ENCODE measurements at regions not wholly inside any gene's neighbourhood (a gene's known extent, or its start where the extent isn't known, plus 50 kb on each side); places are given as distances from the start of the nearest gene placed in this dataset.
"Not testable (repeated sequence)": the region's sequence is repeated elsewhere in the genome, so short reads cannot be mapped to it uniquely, and the experiment has no call there.

GRCh38 chr1:67503974-67504373 is 73.8 kb upstream of the SERBP1 start:
- Histone ChIP-seq H3K4me2 (ENCODE audit: low read length) (no peak overlapping the region), H3K4me1 (ENCODE audit: insufficient read depth, low read length) (no peaks in the 10 kb centered on the region), H3K27me3 (ENCODE audit: low read length) (no peaks in the 10 kb centered on the region), H3F3A (ENCODE audit: low read length, unreplicated experiment) (no peaks in the 10 kb centered on the region), H3K9me3 (ENCODE audit: low read length) (no peaks in the 10 kb centered on the region), H3K4me3 (ENCODE audit: low read length) (no peak overlapping the region), H4K20me1 (ENCODE audit: low read length) (no peaks in the 10 kb centered on the region), H3K36me3 (ENCODE audit: low read depth, low read length) (no peaks in the 10 kb centered on the region), H3K9me2 (replicated peaks; ENCODE audit: low read length) (no peaks in the 10 kb centered on the region), H2AFZ (ENCODE audit: low read length) (no peak overlapping the region), H3K27ac (ENCODE audit: low read length) (no peak overlapping the region), H3K9ac (ENCODE audit: low read length) (no peak overlapping the region), H3K79me2 (ENCODE audit: low read length) (no peaks in the 10 kb centered on the region)
- ChIA-PET CTCF (no interaction called here), POLR2A (ENCODE audit: unreplicated experiment) (no interaction called here)
- BruUV-seq (replicated peaks) = no TSS peak
- intact Hi-C loops (cut with micrococcal nuclease) = loop anchor here (5.0 to 10.0 kb wide), 2 partner anchors 507 to 739 kb away; no protein-coding TSS in a partner anchor
- DNase-seq = no peak
- no peak for ATAC-seq
- TF ChIP-seq CTCF (conservative IDR thresholded peaks at IDR 0.05; ENCODE audit: low read depth, low read length) (no peak), EZH2phosphoT487 (IDR thresholded peaks at IDR 0.05; ENCODE audit: borderline replicate concordance, low read length) (no peak), EZH2 (IDR thresholded peaks at IDR 0.05; ENCODE audit: low read length, unreplicated experiment) (no peak)

GRCh38 chr1:67513392-67514294 is 83.4 kb upstream of the SERBP1 start:
- H3K27me3 ChIP-seq (ENCODE audit: low read length); H4K20me1 ChIP-seq (ENCODE audit: low read length); H3K4me1 ChIP-seq (ENCODE audit: insufficient read depth, low read length); H3K4me2 ChIP-seq (ENCODE audit: low read length); DNase-seq; H3K4me3 ChIP-seq (ENCODE audit: low read length); intact Hi-C loops (cut with micrococcal nuclease); H3F3A ChIP-seq (ENCODE audit: low read length, unreplicated experiment); H3K27ac ChIP-seq (ENCODE audit: low read length); POLR2A ChIA-PET (ENCODE audit: unreplicated experiment); BruUV-seq (replicated peaks); H2AFZ ChIP-seq (ENCODE audit: low read length); H3K9me2 ChIP-seq (replicated peaks; ENCODE audit: low read length); CTCF ChIA-PET; H3K9me3 ChIP-seq (ENCODE audit: low read length); ATAC-seq; H3K9ac ChIP-seq (ENCODE audit: low read length); H3K36me3 ChIP-seq (ENCODE audit: low read depth, low read length); H3K79me2 ChIP-seq (ENCODE audit: low read length): not testable (repeated sequence)

- no peak overlapping the region for H3K27ac ChIP-seq (ENCODE audit: low read length)
- BruUV-seq (replicated peaks) = no TSS peak
- H2AFZ ChIP-seq (ENCODE audit: low read length) = no peak overlapping the region
- H3K9me3 ChIP-seq (ENCODE audit: low read length) = no peaks in the 10 kb centered on the region
- H3K4me2 ChIP-seq (ENCODE audit: low read length) = no peak overlapping the region
- no peaks in the 10 kb centered on the region for H3K4me1 ChIP-seq (ENCODE audit: insufficient read depth, low read length)
- H3K79me2 ChIP-seq (ENCODE audit: low read length) = no peaks in the 10 kb centered on the region
- ChIA-PET POLR2A (ENCODE audit: unreplicated experiment) (no interaction called here), CTCF (no interaction called here)
- H3K36me3 ChIP-seq (ENCODE audit: low read depth, low read length) = no peaks in the 10 kb centered on the region
- ATAC-seq (no peak), DNase-seq (no peak)
- H3K9me2 ChIP-seq (replicated peaks; ENCODE audit: low read length) = no peaks in the 10 kb centered on the region
- no peak for TF ChIP-seq CTCF (conservative IDR thresholded peaks at IDR 0.05; ENCODE audit: low read depth, low read length)
- no peak for TF ChIP-seq EZH2 (IDR thresholded peaks at IDR 0.05; ENCODE audit: low read length, unreplicated experiment)
- no peak for TF ChIP-seq EZH2phosphoT487 (IDR thresholded peaks at IDR 0.05; ENCODE audit: borderline replicate concordance, low read length)
- H3K27me3 ChIP-seq (ENCODE audit: low read length) = no peaks in the 10 kb centered on the region
- intact Hi-C loops (cut with micrococcal nuclease) = no loop called here
- H4K20me1 ChIP-seq (ENCODE audit: low read length) = no peaks in the 10 kb centered on the region
- H3F3A ChIP-seq (ENCODE audit: low read length, unreplicated experiment) = no peaks in the 10 kb centered on the region
- no peak overlapping the region for H3K4me3 ChIP-seq (ENCODE audit: low read length)
- H3K9ac ChIP-seq (ENCODE audit: low read length) = no peak overlapping the region
Measured at GRCh38 chr1:67514300-67514699, 84.1 kb upstream of the SERBP1 start.

Measured in PC-3 (cell line).